Nucleus accumbens (tissue), 56 donors: ENCODE measurements at regions not wholly inside any gene's neighbourhood (a gene's known extent, or its start where the extent isn't known, plus 50 kb on each side); places are given as distances from the start of the nearest gene placed in this dataset.
"Not testable (repeated sequence)": the region's sequence is repeated elsewhere in the genome, so short reads cannot be mapped to it uniquely, and the experiment has no call there.

ENCODE experiments used
- DNase-seq, 56 donors: peaks; one replicate each; lab custom pipeline; 2025; lab: John Stamatoyannopoulos, UW

- DNase-seq: no peak
These were observed 711.3 kb upstream of the AMOT start for GRCh38 chrX:113551919-113552318.

- no peak for DNase-seq
These were observed 707.8 kb upstream of the AMOT start for GRCh38 chrX:113548308-113549015.

GRCh38 chrX:113545040-113545439, 704.4 kb upstream of the AMOT start:
- no peak for DNase-seq

GRCh38 chrX:113539599-113540356, 699.1 kb upstream of the AMOT start:
- DNase-seq: no peak

GRCh38 chrX:113529426-113530013, 688.9 kb upstream of the AMOT start:
- no peak for DNase-seq

GRCh38 chrX:113522814-113523213, 682.2 kb upstream of the AMOT start:
- DNase-seq: no peak

GRCh38 chrX:113514906-113515305, 674.3 kb upstream of the AMOT start:
- no peak for DNase-seq

GRCh38 chrX:113512700-113513395, 672.2 kb upstream of the AMOT start:
- DNase-seq: no peak

- no peak for DNase-seq
These were observed 670.0 kb upstream of the AMOT start for GRCh38 chrX:113510586-113510985.

GRCh38 chrX:113492895-113493294, 652.3 kb upstream of the AMOT start:
- no peak for DNase-seq

- DNase-seq: no peak
These were observed 632.8 kb upstream of the AMOT start for GRCh38 chrX:113473418-113473817.

GRCh38 chrX:113473015-113473414, 632.4 kb upstream of the AMOT start:
- DNase-seq: not testable (repeated sequence)

- no peak for DNase-seq
These were observed 629.5 kb upstream of the AMOT start for GRCh38 chrX:113470166-113470565.

- DNase-seq: no peak
These were observed 617.1 kb upstream of the AMOT start for GRCh38 chrX:113457719-113458118.

- no peak for DNase-seq
These were observed 615.0 kb upstream of the AMOT start for GRCh38 chrX:113455582-113455981.

- no peak for DNase-seq
These were observed 588.4 kb upstream of the AMOT start for GRCh38 chrX:113429011-113429410.

- no peak for DNase-seq
These were observed 581.7 kb upstream of the AMOT start for GRCh38 chrX:113422323-113422722.

- no peak for DNase-seq
These were observed 580.8 kb upstream of the AMOT start for GRCh38 chrX:113421432-113421831.

GRCh38 chrX:113412106-113412505, 571.5 kb upstream of the AMOT start:
- no peak for DNase-seq

- DNase-seq: no peak
These were observed 568.2 kb upstream of the AMOT start for GRCh38 chrX:113408843-113409242.

GRCh38 chrX:113400193-113400704, 559.6 kb upstream of the AMOT start:
- no peak for DNase-seq
